ENCODE measurements at regions not wholly inside any gene's neighbourhood (a gene's known extent, or its start where the extent isn't known, plus 50 kb on each side); places are given as distances from the start of the nearest gene placed in this dataset.

DNA sequence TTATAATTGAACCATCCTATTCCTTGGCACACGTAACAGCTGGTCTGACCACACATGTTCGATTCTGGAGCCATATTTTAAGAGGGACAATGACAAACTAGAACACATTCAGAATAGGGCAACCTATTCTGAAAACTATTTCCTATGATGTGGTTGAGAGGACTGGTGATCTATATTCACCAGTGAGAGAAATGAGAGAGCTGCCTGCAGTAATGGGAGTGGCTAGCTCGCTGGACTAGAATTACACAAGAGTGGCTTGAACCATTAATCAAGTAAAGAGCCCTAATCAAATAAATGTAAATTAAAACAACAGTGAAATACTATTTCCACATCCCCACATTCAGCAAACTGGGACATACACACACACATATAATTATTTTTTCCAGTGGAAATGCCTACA, 55.3 kb upstream of the LY86 start:
- DNase-seq = no peak

GRCh38 chr6:6534399-6534798, 54.1 kb upstream of the LY86 start:
- no peak for DNase-seq

- no peak for DNase-seq
Measured at GRCh38 chr6:6537488-6538260, 50.8 kb upstream of the LY86 start.

DNA sequence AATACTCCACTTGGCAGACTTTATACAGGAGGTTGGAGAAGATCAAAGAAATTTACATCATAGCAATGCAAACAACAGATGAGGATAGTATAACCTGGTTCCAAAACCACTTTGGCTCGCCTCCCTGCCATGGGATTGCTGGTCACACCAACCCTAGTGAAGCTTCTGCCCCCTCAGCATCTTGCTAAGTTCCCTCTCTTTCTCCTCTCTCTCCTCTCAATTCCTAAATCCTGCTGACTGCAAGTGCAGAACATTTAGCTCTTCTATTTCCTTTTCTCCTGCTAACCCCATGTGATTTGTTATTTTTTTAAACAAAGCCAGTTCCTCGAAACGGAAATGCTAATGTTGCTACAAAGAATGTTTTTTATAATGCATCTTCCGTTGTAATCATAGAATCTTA, 50.3 kb upstream of the LY86 start:
- no peak for DNase-seq
